ENCODE measurements at regions not wholly inside any gene's neighbourhood (a gene's known extent, or its start where the extent isn't known, plus 50 kb on each side); places are given as distances from the start of the nearest gene placed in this dataset.

GRCh38 chr7:153385502-153385901 lies 626.0 kb downstream of the ACTR3B start:
- Histone ChIP-seq H3K9me3 (no peaks in the 10 kb centered on the region), H3K4me3 (ENCODE audit: low read depth, low read length) (no peak overlapping the region), H3K36me3 (no peaks in the 10 kb centered on the region), H3K27me3 (peaks cover 7% of the 10 kb centered on the region; the same call in 1 of the 2 replicates), H3K4me1 (no peaks in the 10 kb centered on the region)
- no peak for DNase-seq
- TF ChIP-seq CTCF (IDR thresholded peaks at IDR 0.05; ENCODE audit: low read depth, low read length) = no peak

- peaks cover 7% of the 10 kb centered on the region; the same call in 1 of the 2 replicates for H3K27me3 ChIP-seq
- TF ChIP-seq CTCF (IDR thresholded peaks at IDR 0.05; ENCODE audit: low read depth, low read length) = no peak
- no peak overlapping the region for H3K4me3 ChIP-seq (ENCODE audit: low read depth, low read length)
- DNase-seq = no peak
- H3K36me3 ChIP-seq = no peaks in the 10 kb centered on the region
- H3K4me1 ChIP-seq = no peaks in the 10 kb centered on the region
- no peaks in the 10 kb centered on the region for H3K9me3 ChIP-seq
Measured at GRCh38 chr7:153386556-153386955, 627.0 kb downstream of the ACTR3B start.

GRCh38 chr7:153388611-153389010 lies 629.1 kb downstream of the ACTR3B start:
- Histone ChIP-seq H3K4me3 (ENCODE audit: low read depth, low read length) (no peak overlapping the region), H3K4me1 (no peaks in the 10 kb centered on the region), H3K9me3 (no peaks in the 10 kb centered on the region), H3K36me3 (no peaks in the 10 kb centered on the region), H3K27me3 (peaks cover 7% of the 10 kb centered on the region; the same call in 1 of the 2 replicates)
- no peak for DNase-seq
- TF ChIP-seq CTCF (IDR thresholded peaks at IDR 0.05; ENCODE audit: low read depth, low read length) = no peak

- Histone ChIP-seq H3K4me1 (no peaks in the 10 kb centered on the region), H3K4me3 (ENCODE audit: low read depth, low read length) (no peak overlapping the region), H3K9me3 (no peaks in the 10 kb centered on the region), H3K27me3 (peaks cover 7% of the 10 kb centered on the region; the same call in 1 of the 2 replicates), H3K36me3 (no peaks in the 10 kb centered on the region)
- no peak for DNase-seq
- TF ChIP-seq CTCF (IDR thresholded peaks at IDR 0.05; ENCODE audit: low read depth, low read length) = no peak
Measured at GRCh38 chr7:153389261-153389660, 629.7 kb downstream of the ACTR3B start.

- TF ChIP-seq CTCF (IDR thresholded peaks at IDR 0.05; ENCODE audit: low read depth, low read length) = no peak
- Histone ChIP-seq H3K9me3 (no peaks in the 10 kb centered on the region; the same call in 1 of the 2 replicates), H3K4me3 (ENCODE audit: low read depth, low read length) (no peak overlapping the region), H3K27me3 (peaks cover 4% of the 10 kb centered on the region; the same call in 1 of the 2 replicates), H3K4me1 (no peaks in the 10 kb centered on the region), H3K36me3 (no peaks in the 10 kb centered on the region)
- DNase-seq = no peak
Measured at GRCh38 chr7:153390955-153391354, 631.4 kb downstream of the ACTR3B start.

GRCh38 chr7:153392726-153393125 lies 633.2 kb downstream of the ACTR3B start:
- Histone ChIP-seq H3K27me3 (no peaks in the 10 kb centered on the region), H3K36me3 (no peaks in the 10 kb centered on the region), H3K9me3 (no peaks in the 10 kb centered on the region; the same call in 1 of the 2 replicates), H3K4me1 (no peaks in the 10 kb centered on the region), H3K4me3 (ENCODE audit: low read depth, low read length) (no peak overlapping the region)
- TF ChIP-seq CTCF (IDR thresholded peaks at IDR 0.05; ENCODE audit: low read depth, low read length) = no peak
- DNase-seq = no peak
